ENCODE measurements at regions not wholly inside any gene's neighbourhood (a gene's known extent, or its start where the extent isn't known, plus 50 kb on each side); places are given as distances from the start of the nearest gene placed in this dataset.

GRCh38 chr6:138596126-138596525, 96.8 kb upstream of the NHSL1 start:
- no peaks in the 10 kb centered on the region for H3K36me3 ChIP-seq (ENCODE audit: insufficient read depth, low read length)
- no peak for ATAC-seq (ENCODE audit: insufficient read depth, low read depth)
- no peak for DNase-seq
- H3K4me1 ChIP-seq (ENCODE audit: insufficient read depth, low read length): no peaks in the 10 kb centered on the region
- H3K9me3 ChIP-seq (ENCODE audit: insufficient read depth, low read length, severe bottlenecking): no peaks in the 10 kb centered on the region
- H3K4me2 ChIP-seq (ENCODE audit: insufficient read depth, low read length): no peak overlapping the region
- H3K4me3 ChIP-seq (ENCODE audit: low read depth in 1 of 2, low read length in 2 of 2): no peak overlapping the region
- H3K27me3 ChIP-seq (ENCODE audit: insufficient read depth, low read length, poor library complexity): peaks cover 3% of the 10 kb centered on the region
- no peak overlapping the region for H3K27ac ChIP-seq (ENCODE audit: low read length)
- H3K9ac ChIP-seq (ENCODE audit: low read depth, low read length): no peak overlapping the region
- H3K79me2 ChIP-seq (ENCODE audit: insufficient read depth, low read length): no peaks in the 10 kb centered on the region
- TF ChIP-seq CTCF (IDR thresholded peaks at IDR 0.05; ENCODE audit: borderline replicate concordance, extremely low read depth, low read length, poor library complexity, severe bottlenecking) (no peak), EZH2 (IDR thresholded peaks at IDR 0.05; ENCODE audit: borderline replicate concordance, low read depth, low read length, severe bottlenecking) (no peak)
- no peak overlapping the region for H2AFZ ChIP-seq (ENCODE audit: low read depth, low read length)
- no peaks in the 10 kb centered on the region for H4K20me1 ChIP-seq (ENCODE audit: insufficient read depth, low read length)

GRCh38 chr6:138596591-138596990, 97.3 kb upstream of the NHSL1 start:
- no peak for TF ChIP-seq CTCF (IDR thresholded peaks at IDR 0.05; ENCODE audit: borderline replicate concordance, extremely low read depth, low read length, poor library complexity, severe bottlenecking)
- TF ChIP-seq EZH2 (IDR thresholded peaks at IDR 0.05; ENCODE audit: borderline replicate concordance, low read depth, low read length, severe bottlenecking): no peak
- H4K20me1 ChIP-seq (ENCODE audit: insufficient read depth, low read length): no peaks in the 10 kb centered on the region
- H3K4me3 ChIP-seq (ENCODE audit: low read depth in 1 of 2, low read length in 2 of 2): no peak overlapping the region
- no peak overlapping the region for H3K9ac ChIP-seq (ENCODE audit: low read depth, low read length)
- no peak overlapping the region for H3K4me2 ChIP-seq (ENCODE audit: insufficient read depth, low read length)
- H2AFZ ChIP-seq (ENCODE audit: low read depth, low read length): no peak overlapping the region
- peaks cover 3% of the 10 kb centered on the region for H3K27me3 ChIP-seq (ENCODE audit: insufficient read depth, low read length, poor library complexity)
- no peaks in the 10 kb centered on the region for H3K9me3 ChIP-seq (ENCODE audit: insufficient read depth, low read length, severe bottlenecking)
- H3K79me2 ChIP-seq (ENCODE audit: insufficient read depth, low read length): no peaks in the 10 kb centered on the region
- ATAC-seq (ENCODE audit: insufficient read depth, low read depth) (no peak), DNase-seq (no peak)
- H3K4me1 ChIP-seq (ENCODE audit: insufficient read depth, low read length): no peaks in the 10 kb centered on the region
- H3K36me3 ChIP-seq (ENCODE audit: insufficient read depth, low read length): no peaks in the 10 kb centered on the region
- no peak overlapping the region for H3K27ac ChIP-seq (ENCODE audit: low read length)

DNA sequence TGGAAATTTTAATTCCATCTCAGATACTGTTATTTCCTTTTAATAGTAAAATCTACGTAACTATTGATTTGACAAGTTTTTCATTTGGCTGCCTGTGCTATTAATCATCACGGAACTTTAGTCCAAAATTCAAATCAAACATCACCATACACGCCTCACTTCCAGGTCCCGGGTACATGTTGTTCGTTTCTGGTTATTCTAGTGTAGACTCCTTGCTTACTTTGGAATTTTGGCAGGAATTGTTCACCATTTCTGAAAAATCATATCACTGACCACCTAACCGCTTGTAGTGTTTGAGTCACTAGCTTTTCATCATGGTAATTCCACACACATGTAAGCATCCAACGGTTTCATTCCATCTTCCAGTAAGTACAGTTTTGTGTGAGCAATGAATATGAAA, 98.0 kb upstream of the NHSL1 start:
- H4K20me1 ChIP-seq (ENCODE audit: insufficient read depth, low read length): no peaks in the 10 kb centered on the region
- H3K27ac ChIP-seq (ENCODE audit: low read length): no peak overlapping the region
- ATAC-seq (ENCODE audit: insufficient read depth, low read depth) (no peak), DNase-seq (no peak)
- H2AFZ ChIP-seq (ENCODE audit: low read depth, low read length): no peak overlapping the region
- H3K79me2 ChIP-seq (ENCODE audit: insufficient read depth, low read length): no peaks in the 10 kb centered on the region
- no peak overlapping the region for H3K9ac ChIP-seq (ENCODE audit: low read depth, low read length)
- no peak overlapping the region for H3K4me3 ChIP-seq (ENCODE audit: low read depth in 1 of 2, low read length in 2 of 2)
- no peaks in the 10 kb centered on the region for H3K36me3 ChIP-seq (ENCODE audit: insufficient read depth, low read length)
- H3K4me1 ChIP-seq (ENCODE audit: insufficient read depth, low read length): no peaks in the 10 kb centered on the region
- H3K27me3 ChIP-seq (ENCODE audit: insufficient read depth, low read length, poor library complexity): peaks cover 6% of the 10 kb centered on the region
- H3K4me2 ChIP-seq (ENCODE audit: insufficient read depth, low read length): no peak overlapping the region
- H3K9me3 ChIP-seq (ENCODE audit: insufficient read depth, low read length, severe bottlenecking): no peaks in the 10 kb centered on the region
- TF ChIP-seq CTCF (IDR thresholded peaks at IDR 0.05; ENCODE audit: borderline replicate concordance, extremely low read depth, low read length, poor library complexity, severe bottlenecking) (no peak), EZH2 (IDR thresholded peaks at IDR 0.05; ENCODE audit: borderline replicate concordance, low read depth, low read length, severe bottlenecking) (no peak)

Measured in DND-41 (cell line).